H1 (cell line): ENCODE measurements at regions not wholly inside any gene's neighbourhood (a gene's known extent, or its start where the extent isn't known, plus 50 kb on each side); places are given as distances from the start of the nearest gene placed in this dataset.

Experiments used
- CEBPB ChIP-seq: IDR thresholded peaks from 2 replicates; pipeline ENCODE4 v1.6.1; 2012; ENCODE audit warnings: low read depth, low read length
- CTCF ChIP-seq, 3 experiments: IDR thresholded peaks; 1 replicate in 2 of 3; 2 replicates in 1 of 3; pipeline versions ENCODE4 v1.5.1 to v1.6.1; 2011; ENCODE audit warnings: low read length in 3 of 3, mild to moderate bottlenecking in 3 of 3, inconsistent platforms in 2 of 3, low read depth in 1 of 3, moderate library complexity in 1 of 3; ENCODE audit not compliant: insufficient read depth in 1 of 3; ENCODE audit errors: control extremely low read depth in 1 of 3
- EP300 ChIP-seq, 2 experiments: IDR thresholded peaks; 1 replicate in 1 of 2; 2 replicates in 1 of 2; pipeline ENCODE4 v1.6.1; 2011 to 2012; ENCODE audit warnings: low read depth in 2 of 2, low read length in 2 of 2, mild to moderate bottlenecking in 2 of 2, borderline replicate concordance in 1 of 2, inconsistent platforms in 1 of 2, moderate library complexity in 1 of 2
- EZH2 ChIP-seq: fragments of 200-600 bp; sonication (generic); IDR thresholded peaks from 2 replicates; pipeline ENCODE4 v1.7.1; 2012; ENCODE audit warnings: low read depth, mild to moderate bottlenecking, moderate library complexity, low read length, inconsistent platforms; ENCODE audit not compliant: severe bottlenecking
- JUN ChIP-seq: IDR thresholded peaks from 2 replicates; pipeline ENCODE4 v1.6.1; 2011; ENCODE audit warnings: low read depth, mild to moderate bottlenecking, improper control_type of control experiment, low read length
- POLR2A ChIP-seq, 2 experiments: IDR thresholded peaks; 1 replicate in 1 of 2; 2 replicates in 1 of 2; pipeline ENCODE4 v1.6.1; 2011; ENCODE audit warnings: low read depth in 2 of 2, low read length in 2 of 2, mild to moderate bottlenecking in 2 of 2; ENCODE audit errors: control extremely low read depth in 1 of 2
- POLR2AphosphoS5 ChIP-seq: IDR thresholded peaks from 2 replicates; pipeline ENCODE4 v1.6.1; 2011; ENCODE audit warnings: low read depth, low read length
- RFX5 ChIP-seq: IDR thresholded peaks from 2 replicates; pipeline ENCODE4 v1.6.1; 2011; ENCODE audit warnings: low read depth, low read length, improper control_type of control experiment, borderline replicate concordance
- TAF1 ChIP-seq: IDR thresholded peaks from 2 replicates; pipeline ENCODE4 v1.6.1; 2011; ENCODE audit warnings: mild to moderate bottlenecking, low read depth, low read length

GRCh38 chr3:137297770-137298169 lies 340.0 kb downstream of the IL20RB start:
- no peak for TF ChIP-seq CTCF (IDR thresholded peaks at IDR 0.05; ENCODE audit: control extremely low read depth in 1 of 3, insufficient read depth in 1 of 3, low read depth in 1 of 3, low read length in 3 of 3)
- TF ChIP-seq RFX5 = no peak
- no peak for TF ChIP-seq JUN
- TF ChIP-seq TAF1 = no peak
- no peak for TF ChIP-seq EZH2
- no peak for TF ChIP-seq POLR2A (IDR thresholded peaks at IDR 0.05; ENCODE audit: control extremely low read depth in 1 of 2, low read depth in 2 of 2, low read length in 2 of 2)
- TF ChIP-seq CEBPB = no peak
- TF ChIP-seq EP300 (IDR thresholded peaks at IDR 0.05; ENCODE audit: borderline replicate concordance in 1 of 2, low read depth in 2 of 2, low read length in 2 of 2) = no peak
- no peak for TF ChIP-seq POLR2AphosphoS5
